ENCODE measurements at regions not wholly inside any gene's neighbourhood (a gene's known extent, or its start where the extent isn't known, plus 50 kb on each side); places are given as distances from the start of the nearest gene placed in this dataset.
"Not testable (repeated sequence)": the region's sequence is repeated elsewhere in the genome, so short reads cannot be mapped to it uniquely, and the experiment has no call there.

DNA sequence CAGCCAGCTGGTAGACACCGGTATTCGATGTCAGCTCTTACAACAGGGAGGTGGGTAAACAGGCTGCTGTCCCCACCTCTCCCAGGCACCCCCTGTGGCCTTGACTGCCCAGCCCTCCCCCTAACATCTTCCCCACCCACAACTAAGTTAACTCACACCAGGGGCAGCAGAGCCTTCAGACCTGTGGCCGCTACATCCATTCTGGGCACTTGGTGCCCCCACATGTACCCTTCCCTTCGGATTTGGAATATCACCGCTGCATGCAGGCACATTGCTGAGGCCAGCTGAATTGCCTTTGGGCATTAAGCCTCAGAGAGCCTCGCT is 130.3 kb downstream of the MYCN start:
- no peak for DNase-seq

DNA sequence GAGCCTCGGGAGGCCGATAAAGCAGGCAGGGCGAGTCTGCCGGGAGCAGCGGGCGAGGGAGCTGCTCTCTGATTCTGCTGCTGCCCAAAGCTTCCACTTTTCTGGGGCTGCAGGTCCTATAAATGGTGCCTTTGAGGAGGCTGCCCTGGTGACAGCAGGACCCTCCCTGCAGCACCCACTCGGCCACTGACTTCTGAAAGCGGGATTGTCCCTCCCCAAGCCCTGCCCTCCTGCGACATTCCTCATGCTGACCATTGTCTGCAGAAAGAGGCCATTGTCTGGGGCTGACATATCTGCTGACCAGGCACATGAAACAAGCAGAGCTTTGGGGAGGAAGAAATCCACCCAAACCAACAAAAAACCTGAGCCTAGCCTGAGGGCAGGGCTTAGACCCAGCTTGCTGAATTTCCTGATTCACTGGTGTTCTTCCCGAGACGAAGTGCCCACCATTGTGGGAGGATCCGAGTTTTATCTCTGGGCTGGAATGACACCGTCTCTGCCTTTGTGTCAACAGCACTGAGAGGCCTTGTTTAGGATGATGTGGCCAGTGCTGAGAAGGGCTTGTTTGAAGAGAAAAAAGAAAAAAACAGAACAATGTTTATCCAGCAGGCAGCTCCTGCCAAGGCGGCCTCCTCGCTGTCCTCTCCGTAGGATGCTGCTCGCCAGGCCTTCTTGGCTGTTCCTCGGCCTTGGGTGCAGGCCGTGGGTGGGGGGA is 129.7 kb downstream of the MYCN start:
- no peak for DNase-seq

DNA sequence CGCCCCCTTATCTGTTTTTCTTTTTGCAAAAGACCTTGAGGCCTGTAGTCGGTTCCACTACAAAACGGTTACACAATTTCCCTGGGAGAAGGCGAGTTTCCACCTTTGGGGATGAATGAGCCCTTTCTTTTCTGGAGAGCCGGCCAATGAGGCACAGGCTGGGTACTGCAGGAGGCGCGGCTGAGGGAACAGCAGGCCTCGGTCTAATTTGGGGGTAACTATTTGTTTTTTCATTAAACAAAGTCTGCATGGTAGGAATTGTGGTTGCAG is 129.2 kb downstream of the MYCN start:
- DNase-seq = no peak

DNA sequence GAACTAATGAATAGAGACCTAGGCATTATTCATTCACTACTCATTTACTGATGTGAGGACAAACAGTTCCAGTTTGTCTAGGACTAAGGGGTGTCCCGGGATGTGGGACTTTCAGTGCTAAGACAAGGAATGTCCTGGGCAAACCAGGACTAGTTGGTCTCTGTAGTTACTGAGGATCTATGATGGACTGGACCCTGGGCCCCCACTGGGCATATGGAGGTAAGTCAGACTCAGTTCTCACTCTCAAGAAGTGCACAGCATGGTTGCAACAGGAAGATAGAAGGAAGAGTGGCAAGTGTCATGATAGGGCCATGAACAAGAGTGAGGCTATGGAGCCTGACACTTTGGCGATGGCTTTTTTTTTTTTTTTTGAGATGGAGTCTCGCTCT is 128.2 kb downstream of the MYCN start:
- DNase-seq = no peak

DNA sequence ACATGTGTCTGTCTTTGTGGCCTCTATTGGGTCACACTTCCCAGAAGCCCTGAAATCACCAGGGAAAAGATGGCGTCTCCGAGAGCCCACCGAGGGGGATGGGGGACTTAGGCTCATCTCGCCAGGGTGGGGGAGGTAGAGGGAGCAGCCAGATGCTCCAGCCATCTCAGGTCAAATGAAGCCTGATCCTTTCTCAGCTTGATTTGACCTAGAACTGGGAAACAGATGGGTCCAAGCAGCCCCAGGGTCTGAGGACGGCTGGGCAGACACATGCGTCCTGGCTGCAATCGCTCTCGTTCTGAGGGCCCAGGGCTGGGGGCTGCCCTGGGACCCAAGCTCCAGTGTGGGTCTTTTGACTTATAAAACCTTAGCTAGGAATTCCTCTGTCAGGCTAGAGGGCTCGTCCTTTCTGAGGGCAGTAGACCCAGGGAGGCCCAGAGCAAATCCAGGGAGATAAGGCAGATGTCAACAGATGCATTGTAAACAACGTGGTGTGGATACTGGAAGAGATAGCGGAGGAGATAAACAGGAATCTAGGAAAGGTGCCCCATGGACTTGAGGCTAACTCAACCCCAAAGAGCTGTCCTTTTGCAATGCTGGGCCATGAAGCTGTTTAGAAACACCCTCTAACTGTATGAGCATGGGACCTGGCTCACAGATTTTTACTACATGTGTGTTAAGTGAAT is 127.7 kb downstream of the MYCN start:
- DNase-seq = no peak

DNA sequence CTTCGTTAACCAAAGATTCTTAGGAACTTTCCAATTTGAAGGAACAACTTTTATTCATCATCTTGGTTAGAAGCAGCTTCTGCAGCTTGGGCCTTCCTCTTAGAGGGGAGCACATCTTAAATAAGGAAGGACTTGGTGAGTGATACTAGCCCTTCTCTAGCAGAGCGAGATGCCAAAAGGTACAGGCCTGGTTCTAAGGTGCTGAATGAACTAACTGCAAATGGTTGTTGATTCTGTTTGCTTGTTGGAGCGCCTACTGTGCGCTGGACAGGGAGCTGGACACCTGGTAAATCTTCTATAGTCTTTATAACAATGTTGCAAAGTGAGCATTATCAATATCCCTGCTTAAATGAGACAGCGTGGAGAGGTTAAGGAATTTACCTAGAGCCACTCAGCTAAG is 127.1 kb downstream of the MYCN start:
- no peak for DNase-seq

DNA sequence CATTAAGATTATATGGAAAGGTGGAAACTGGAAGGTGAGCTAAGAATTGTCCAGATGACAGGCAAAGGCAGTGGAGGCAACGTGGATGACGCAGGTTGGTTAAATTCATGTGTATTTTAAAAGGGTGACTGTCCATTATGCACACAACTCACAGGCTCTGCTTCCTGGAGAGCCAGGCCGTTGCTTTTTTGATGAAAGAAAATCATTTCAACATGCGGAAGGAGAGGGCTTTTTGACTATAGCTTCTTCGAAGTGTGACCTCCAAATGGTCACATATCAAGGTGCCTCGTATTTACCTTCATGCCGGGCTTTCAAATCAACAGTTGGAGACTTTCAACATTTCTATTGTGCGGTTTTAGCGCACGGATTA is 126.7 kb downstream of the MYCN start:
- DNase-seq = no peak

DNA sequence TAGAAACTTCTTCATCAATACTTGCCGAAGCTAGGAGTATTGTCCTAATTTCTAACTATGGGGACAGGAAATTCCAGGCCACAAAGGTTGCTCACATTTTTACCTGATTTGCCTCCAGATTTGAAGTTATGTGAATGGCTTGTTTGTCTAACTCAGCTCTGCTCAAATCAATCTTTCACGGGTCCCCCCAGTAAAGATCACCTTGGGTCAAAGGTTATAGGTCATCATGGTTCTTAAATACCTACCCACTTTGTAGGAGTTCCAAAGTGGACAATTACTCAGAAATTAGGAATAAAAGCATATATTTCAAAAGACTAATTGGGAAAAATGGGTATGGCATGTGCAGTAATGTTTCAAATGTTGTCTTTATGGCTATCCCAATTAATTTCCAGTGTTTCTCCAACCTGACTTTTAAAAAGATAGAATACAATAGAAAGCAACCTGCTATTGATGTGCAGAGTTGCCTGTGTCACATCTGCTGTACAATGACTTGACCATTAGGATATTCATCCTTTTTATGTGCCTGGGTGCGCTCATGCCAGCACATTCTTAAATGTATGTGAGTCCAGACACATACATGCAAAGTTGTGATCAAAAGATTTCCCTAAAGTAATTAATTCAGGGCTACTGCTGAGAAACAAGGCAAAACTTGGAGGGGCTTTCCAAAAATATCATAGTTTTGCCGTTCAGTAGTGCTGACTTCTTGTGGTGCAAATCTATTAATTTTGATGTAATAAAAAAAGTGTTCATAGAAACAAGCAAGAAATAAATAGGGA is 126.1 kb downstream of the MYCN start:
- DNase-seq = no peak

DNA sequence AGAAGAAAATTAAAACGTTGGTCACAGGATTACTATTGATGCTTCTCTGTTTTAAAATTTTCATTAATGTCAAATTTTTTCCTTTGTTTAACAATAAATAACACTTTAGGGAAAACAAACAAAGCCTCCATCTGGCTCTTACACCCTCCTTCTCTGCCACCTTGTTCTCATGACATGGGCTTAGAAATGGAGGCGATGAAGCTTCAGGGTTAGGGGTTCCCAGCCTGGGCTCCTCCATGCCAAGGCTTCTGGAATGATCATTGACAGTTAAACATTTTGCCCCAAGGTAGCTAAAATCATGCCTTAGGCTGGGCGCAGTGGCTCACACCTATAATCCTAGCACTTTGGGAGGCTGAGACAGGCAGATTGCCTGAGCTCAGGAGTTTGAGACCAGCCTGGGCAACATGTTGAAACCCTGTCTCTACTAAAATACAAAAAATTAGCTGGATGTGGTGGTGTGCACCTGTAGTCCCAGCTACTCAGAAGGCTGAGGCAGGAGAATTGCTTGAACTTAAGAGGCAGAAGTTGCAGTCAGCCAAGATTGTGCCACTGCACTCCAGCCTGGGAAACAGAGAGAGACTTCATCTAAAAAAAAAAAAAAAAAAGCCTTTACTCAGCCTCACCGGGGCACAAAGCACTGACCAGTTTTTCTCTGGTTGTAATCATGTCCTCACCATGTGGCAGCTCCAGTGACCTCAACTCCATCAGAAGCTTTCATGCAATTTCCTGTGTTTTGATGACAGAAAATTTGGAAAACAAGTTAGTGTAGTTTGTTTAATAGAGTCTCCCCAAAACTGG is 125.1 kb downstream of the MYCN start:
- not testable (repeated sequence) for DNase-seq

DNA sequence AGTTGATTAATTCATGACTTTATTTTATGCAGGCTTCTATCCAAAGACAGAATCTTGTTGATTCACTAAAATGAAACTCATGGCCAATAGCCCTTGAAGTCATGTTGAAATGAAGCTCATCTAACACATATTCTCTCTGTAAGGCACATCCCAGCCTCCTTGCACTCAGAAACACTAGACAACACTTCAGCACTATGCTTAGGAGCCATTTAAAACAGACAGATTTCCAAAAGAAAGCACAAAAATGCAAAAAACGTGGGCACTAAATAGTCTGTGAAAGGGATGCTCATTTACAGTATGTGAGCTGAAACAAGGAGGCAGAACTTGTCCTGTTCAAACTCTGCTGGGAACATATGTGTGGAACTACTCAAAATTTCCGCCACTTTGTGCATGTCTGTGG is 124.4 kb downstream of the MYCN start:
- no peak for DNase-seq

DNA sequence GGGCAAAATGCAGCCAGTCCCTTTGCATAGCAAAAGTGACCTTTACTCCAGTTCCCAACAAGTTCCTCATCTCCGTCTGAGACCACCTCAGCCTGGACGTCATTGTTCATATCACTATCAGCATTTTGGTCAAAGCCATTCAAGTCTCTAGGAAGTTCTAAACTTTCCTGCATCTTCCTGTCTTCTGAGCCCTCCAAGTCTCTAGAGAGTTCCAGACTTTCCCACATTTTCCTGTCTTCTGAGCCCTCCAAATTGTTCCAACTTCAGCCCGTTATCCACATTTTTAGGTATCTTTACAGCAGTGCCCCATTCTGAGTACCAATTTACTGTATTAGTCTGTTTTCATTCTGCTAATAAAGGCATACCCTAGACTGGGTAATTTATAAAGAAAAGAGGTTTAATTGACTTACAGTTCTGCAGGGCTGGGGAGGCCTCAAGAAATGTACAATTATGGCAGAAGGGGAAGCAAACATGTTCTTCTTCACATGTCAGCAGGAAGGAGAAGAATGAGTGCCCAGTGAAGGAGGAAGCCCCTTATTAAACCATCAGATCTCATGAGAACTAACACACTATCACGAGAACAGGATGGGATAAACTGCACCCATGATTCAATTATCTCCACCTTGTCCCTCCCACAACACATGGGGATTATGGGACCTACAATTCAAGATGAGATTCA is 123.7 kb downstream of the MYCN start:
- DNase-seq = no peak

DNA sequence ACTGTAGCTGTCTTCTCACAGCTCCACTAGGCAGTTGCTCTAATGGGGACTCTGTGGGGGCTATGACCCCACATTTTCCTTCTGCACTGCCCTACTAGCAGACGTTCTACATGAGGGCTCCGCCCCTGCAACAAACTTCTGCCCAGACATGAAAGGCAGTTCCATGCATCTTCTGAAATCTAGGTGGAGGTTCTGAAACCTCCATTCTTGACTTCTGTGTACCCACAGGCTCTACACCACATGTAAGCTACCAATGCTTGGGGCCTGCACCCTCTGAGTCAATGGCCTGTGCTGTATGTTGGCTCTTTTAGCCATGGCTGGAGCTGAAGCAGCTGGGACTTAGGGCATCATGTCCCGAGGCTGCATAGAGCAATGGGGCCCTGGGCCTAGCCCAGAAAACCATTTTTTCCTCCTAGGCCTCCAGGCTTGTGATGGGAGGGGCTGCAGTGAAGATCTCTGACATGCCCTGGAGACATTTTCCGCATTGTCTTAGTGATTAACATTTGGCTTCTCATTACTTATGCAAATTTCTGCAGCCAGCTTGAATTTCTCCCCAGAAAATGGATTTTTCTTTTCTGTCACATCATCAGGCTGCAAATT is 123.0 kb downstream of the MYCN start:
- DNase-seq = no peak

DNA sequence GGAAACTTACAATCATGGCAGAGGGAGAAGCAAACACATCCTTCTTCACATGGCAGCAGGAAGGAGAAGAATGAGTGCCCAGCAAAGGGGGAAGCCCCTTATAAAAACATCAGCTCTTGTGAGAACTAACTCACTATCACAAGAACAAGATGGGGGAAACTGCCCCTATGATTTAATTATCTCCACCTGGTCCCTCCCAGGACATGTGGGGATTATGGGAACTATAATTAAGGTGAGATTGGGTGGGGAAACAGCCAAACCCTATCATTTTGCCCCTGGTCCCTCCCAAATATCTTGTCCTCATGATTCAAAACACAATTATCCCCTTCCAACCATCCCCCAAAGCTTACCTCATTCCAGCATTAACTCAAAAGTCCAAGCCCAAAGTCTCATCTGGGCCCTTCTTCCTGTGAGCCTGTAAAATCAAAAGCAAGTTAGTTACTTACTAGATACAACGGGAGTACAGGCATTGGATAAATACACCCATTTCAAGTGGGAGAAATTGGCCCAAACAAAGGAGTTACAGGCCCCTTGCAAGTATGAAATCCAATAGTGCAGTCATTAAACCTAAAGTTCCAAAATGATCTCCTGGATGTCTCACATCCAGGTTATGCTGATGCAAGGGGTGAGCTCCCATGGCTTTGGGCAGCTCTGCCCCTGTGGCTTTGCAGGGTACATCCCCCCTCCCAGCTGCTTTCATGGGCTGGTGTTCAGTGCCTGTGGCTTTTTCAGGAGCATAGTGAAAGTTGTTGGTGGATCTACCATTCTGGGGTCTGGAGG is 122.3 kb downstream of the MYCN start:
- DNase-seq = no peak

DNA sequence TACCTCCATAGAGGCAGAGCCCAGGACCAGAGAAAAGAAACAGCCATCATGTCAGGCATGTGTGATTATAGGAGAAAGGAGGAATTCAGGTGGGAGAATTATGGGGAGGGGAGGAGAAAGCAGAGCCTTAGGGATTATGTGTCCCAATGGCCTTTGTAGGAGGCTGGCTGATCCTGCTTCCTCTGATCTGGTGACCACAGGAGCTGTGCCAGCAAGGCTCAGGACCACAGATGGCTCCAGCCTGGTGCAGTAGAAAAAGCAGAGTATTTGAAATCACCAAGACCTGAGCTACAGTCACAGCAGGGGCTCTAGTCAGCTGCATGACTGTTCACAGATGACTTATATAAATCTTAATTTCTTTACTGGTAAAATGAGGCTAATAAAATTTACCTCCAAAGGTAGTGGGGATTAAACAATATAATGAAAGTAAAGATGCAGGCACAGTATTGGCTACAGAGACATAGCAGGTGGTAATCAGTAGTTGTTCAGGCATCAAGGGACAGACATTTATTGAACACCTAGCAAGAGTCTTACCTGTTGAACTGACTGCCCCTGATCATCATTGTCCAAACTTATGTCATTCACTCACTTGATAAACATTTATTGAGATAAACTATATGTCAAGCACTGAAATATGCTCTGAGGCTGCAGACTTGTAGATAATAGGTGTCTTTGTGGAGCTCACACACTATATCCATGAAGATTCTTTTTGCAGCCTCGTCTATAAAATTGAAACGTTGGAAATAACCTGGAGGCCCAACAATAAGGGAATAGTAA is 121.3 kb downstream of the MYCN start:
- no peak for DNase-seq

DNA sequence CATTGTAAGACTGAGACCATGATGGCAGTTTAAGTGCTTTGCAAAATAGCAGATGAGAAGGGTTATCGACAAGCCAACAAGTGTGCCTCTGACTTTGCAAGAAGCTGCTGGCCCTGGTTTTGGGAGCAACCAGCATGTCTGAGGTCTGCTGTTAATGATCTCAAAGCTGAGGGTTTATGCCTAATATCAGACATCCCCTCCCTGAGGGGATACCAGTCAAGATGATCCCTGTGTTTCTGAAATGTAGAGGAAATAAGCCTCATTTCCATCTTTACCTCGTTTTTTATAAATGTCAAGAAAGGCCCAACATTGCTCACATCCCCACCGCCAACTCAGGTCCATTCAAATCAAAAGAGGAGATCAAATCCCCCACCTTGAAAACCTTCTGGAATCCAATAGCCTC is 120.6 kb downstream of the MYCN start:
- no peak for DNase-seq

DNA sequence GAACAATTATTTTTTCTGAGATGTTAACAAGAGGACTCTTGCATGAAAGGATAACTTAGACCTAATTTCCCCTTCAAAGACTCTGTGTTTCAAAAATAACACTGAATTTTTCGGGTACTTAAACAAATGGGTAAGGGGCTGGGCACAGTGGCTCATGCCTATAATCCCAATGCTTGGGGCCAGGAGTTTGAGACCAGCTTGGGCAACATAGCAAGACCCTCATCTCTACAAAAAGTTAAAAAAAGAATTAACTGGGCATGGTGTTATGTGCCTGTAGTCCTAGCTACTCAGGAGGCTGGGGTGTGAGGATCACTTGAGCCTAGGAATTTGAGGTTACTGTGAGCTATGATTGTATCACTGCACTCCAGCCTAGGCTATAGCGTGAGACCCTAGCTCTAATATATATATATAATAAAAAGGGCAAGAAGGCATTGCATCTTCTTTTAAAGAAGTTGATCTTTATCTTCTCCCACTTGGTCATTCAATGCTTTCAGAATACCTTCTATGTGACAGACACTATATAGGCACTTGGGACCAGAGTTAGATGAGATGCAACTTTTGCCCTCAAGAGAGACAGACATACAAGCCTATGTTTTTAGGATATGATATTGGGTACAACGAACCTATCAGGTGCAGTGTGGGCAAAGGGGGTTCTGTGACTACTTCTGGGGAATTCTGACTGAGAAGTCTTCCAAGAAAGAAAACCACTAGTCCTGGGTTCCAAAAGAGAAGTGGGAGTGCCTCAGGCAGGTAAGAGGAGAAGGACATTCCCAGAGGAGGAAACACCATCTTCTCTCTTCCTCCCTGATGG is 120.0 kb downstream of the MYCN start:
- no peak for DNase-seq

DNA sequence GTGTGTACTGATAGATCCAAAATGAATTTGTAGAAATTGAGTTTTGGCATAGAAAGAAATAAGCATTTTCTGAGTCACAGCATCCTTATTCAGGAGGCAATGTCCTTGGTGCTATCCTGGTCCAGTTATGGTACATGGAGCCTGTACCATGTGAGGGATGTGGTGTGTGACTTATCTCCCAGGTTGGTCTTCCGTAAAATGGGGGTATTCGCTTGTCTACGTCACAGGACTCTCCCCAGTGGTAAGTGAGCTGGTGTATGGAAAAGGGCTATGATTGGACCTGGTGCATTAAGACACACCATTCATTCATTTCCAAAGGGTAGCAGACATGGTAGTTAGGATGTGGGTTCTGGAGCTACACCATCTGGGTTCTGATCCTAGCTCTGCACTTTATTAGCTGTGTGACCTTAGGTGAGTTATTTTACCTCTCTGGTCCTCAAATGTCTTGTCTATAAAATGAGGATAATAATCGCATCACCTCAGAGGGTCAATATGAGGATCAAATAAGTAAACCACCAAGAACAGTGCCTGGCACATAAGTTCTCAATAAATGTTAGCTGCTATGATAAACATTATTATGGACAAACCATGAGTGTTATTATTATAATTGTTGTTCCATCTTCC is 119.2 kb downstream of the MYCN start:
- DNase-seq = no peak

DNA sequence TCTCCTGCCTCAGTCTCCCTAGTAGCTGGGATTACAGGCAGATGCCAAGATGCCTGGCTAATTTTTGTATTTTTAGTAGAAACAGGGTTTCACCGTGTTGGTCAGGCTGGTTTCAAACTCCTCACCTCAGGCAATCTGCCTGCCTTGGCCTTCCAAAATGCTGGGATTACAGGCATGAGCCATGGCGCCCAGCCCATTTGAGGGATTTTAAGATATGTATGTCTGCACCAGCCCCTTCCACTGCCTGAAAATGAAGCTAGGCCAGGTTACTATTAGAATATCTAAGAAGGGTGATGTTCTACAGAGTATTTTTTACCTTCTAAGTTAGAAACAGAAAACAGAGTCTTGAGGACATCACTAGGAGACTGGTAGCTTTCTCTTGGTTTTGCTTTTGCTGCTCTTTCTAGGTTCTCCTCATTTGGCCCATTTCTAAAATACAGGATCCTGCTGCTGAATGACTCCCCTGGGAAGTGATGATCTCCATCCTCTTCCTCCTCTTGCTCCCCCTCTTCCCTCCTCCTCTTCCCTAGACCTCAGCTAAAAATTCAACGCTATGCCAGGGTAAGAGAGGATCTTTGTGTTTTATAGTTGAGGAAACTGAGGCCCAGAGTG is 118.5 kb downstream of the MYCN start:
- DNase-seq = no peak

DNA sequence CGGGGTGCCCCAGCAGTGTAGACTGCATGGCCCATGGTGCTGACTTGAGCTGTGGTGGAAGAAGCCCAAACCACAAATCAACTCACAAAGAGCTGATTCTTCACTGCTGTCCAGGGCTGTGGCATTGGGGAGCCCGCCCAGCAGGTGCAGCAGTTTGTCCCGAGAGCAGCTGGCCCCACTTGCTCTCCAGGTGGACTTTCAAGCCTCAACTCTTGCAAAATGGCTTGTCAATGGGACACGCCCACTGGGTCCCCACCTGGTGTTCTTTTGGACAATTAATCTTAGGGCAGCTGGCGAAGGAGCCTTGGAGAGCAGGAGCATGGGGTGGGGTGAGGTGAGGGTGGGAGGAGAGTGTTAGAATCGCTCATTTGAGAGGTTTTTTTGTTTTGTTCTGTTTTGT is 117.9 kb downstream of the MYCN start:
- DNase-seq = peak; percentile 36

Data from NCI-H524 treated with DMSO at 0.1 percent for 48 hours (cell line).